Naive thymus-derived CD8-positive, alpha-beta T cell (primary cell): ENCODE measurements at regions not wholly inside any gene's neighbourhood (a gene's known extent, or its start where the extent isn't known, plus 50 kb on each side); places are given as distances from the start of the nearest gene placed in this dataset.
A peak's percentile ranks its signal among the peaks of the same experiment; 100 is the strongest.

ENCODE experiments used
- ATAC-seq, 2 donors: fragments of 150-1000 bp; cut with Tn5 transposase in 1 of 2; sonication (Bioruptor Pico), chemical (Tn5 transposase) in 1 of 2; 1 replicate in 1 of 2; 2 replicates in 1 of 2; pipeline ENCODE4 v1.10.0; 2021; ENCODE audit warnings: mild to moderate bottlenecking in 2 of 2, moderate library complexity in 2 of 2
- POLR2A ChIA-PET: fragments of 350-600 bp; sonication (Branson Sonifier 250); formaldehyde crosslinking; loops from one replicate; lab custom pipeline; 2021; ENCODE audit warnings: antibody characterized with exemption; lab: Charles Lee
- DNase-seq, 10 donors: peaks; one replicate each; pipeline versions ENCODE4 v3.0.0 to v3.0.0-alpha.2; 2020 to 2022
- H3K27ac Mint-ChIP-seq, 10 donors: one replicate each; pipeline ENCODE4 v1.8.0; 2020 to 2022; ENCODE audit warnings: mild to moderate bottlenecking in 10 of 10, mixed read lengths in 10 of 10, moderate library complexity in 4 of 10, inconsistent platforms in 1 of 10
- H3K27me3 Mint-ChIP-seq, 5 donors: one replicate each; pipeline ENCODE4 v1.8.0; 2021 to 2022; ENCODE audit warnings: mixed read lengths in 5 of 5
- H3K36me3 Mint-ChIP-seq, 3 donors: one replicate each; pipeline ENCODE4 v1.8.0; 2020 to 2022; ENCODE audit warnings: mixed read lengths in 3 of 3, mild to moderate bottlenecking in 2 of 3, inconsistent platforms in 1 of 3
- H3K4me1 Mint-ChIP-seq, 4 donors: one replicate each; pipeline ENCODE4 v1.8.0; 2021 to 2022; ENCODE audit warnings: mixed read lengths in 4 of 4
- H3K4me3 Mint-ChIP-seq, 10 donors: one replicate each; pipeline ENCODE4 v1.8.0; 2020 to 2022; ENCODE audit warnings: mild to moderate bottlenecking in 10 of 10, mixed read lengths in 10 of 10, moderate library complexity in 6 of 10, inconsistent platforms in 1 of 10
- H3K9me3 Mint-ChIP-seq, 9 donors: one replicate each; pipeline ENCODE4 v1.8.0; 2020 to 2022; ENCODE audit warnings: mixed read lengths in 9 of 9, mild to moderate bottlenecking in 3 of 9, inconsistent platforms in 1 of 9, moderate library complexity in 1 of 9

- POLR2A ChIA-PET, result no interaction called here
- DNase-seq, result no peak
- Mint-ChIP-seq H3K4me3 (no peak overlapping the region), H3K9me3 (peaks cover 0 to 14% (median 3%) of the 10 kb centered on the region in 9 donors), H3K27ac (no peak overlapping the region), H3K4me1 (no peaks in the 10 kb centered on the region), H3K36me3 (no peaks in the 10 kb centered on the region), H3K27me3 (no peaks in the 10 kb centered on the region)
- no peak for ATAC-seq
These were observed 242.8 kb downstream of the PCDH7 start for GRCh38 chr4:30962939-30963338.

GRCh38 chr4:30968926-30969325 is 248.8 kb downstream of the PCDH7 start:
- Mint-ChIP-seq H3K4me3 (no peak overlapping the region), H3K4me1 (no peaks in the 10 kb centered on the region), H3K27me3 (no peaks in the 10 kb centered on the region), H3K27ac (no peak overlapping the region), H3K9me3 (peaks cover 0 to 17% (median 0%) of the 10 kb centered on the region in 9 donors), H3K36me3 (no peaks in the 10 kb centered on the region)
- POLR2A ChIA-PET, result no interaction called here
- DNase-seq, result no peak
- ATAC-seq, result no peak

GRCh38 chr4:30972542-30972941 is 252.4 kb downstream of the PCDH7 start:
- Mint-ChIP-seq H3K36me3 (no peaks in the 10 kb centered on the region), H3K27ac (no peak overlapping the region), H3K27me3 (no peaks in the 10 kb centered on the region), H3K4me1 (peaks cover 0 to 2% (median 0%) of the 10 kb centered on the region in 4 donors), H3K9me3 (peaks cover 0 to 17% (median 4%) of the 10 kb centered on the region in 9 donors), H3K4me3 (no peak overlapping the region)
- POLR2A ChIA-PET, result no interaction called here
- no peak for DNase-seq
- ATAC-seq, result no peak

- H3K4me1 Mint-ChIP-seq, result peaks cover 0 to 2% (median 0%) of the 10 kb centered on the region in 4 donors
- H3K27me3 Mint-ChIP-seq, result no peaks in the 10 kb centered on the region
- POLR2A ChIA-PET, result no interaction called here
- no peak overlapping the region for H3K4me3 Mint-ChIP-seq
- H3K27ac Mint-ChIP-seq, result no peak overlapping the region
- DNase-seq (no peak), ATAC-seq (no peak)
- no peaks in the 10 kb centered on the region for H3K36me3 Mint-ChIP-seq
- peaks cover 0 to 20% (median 8%) of the 10 kb centered on the region in 9 donors for H3K9me3 Mint-ChIP-seq
These were observed 253.8 kb downstream of the PCDH7 start for GRCh38 chr4:30973993-30974392.

GRCh38 chr4:30979402-30979801 is 259.2 kb downstream of the PCDH7 start:
- POLR2A ChIA-PET, result no interaction called here
- H3K4me1 Mint-ChIP-seq, result peaks cover 0 to 2% (median 0%) of the 10 kb centered on the region in 4 donors
- no peaks in the 10 kb centered on the region for H3K27me3 Mint-ChIP-seq
- H3K9me3 Mint-ChIP-seq, result peaks cover 0 to 21% (median 6%) of the 10 kb centered on the region in 9 donors
- DNase-seq (no peak), ATAC-seq (no peak)
- H3K27ac Mint-ChIP-seq, result no peak overlapping the region
- H3K36me3 Mint-ChIP-seq, result no peaks in the 10 kb centered on the region
- H3K4me3 Mint-ChIP-seq, result no peak overlapping the region

- Mint-ChIP-seq H3K9me3 (peaks cover 0 to 13% (median 2%) of the 10 kb centered on the region in 9 donors), H3K4me3 (no peak overlapping the region), H3K27ac (no peak overlapping the region), H3K36me3 (no peaks in the 10 kb centered on the region), H3K27me3 (no peaks in the 10 kb centered on the region), H3K4me1 (no peaks in the 10 kb centered on the region)
- DNase-seq, result no peak
- POLR2A ChIA-PET, result no interaction called here
- no peak for ATAC-seq
These were observed 269.3 kb downstream of the PCDH7 start for GRCh38 chr4:30989508-30989907.

- ATAC-seq, result no peak
- Mint-ChIP-seq H3K36me3 (no peaks in the 10 kb centered on the region), H3K9me3 (peaks cover 0 to 29% (median 7%) of the 10 kb centered on the region in 9 donors), H3K27ac (no peak overlapping the region), H3K4me3 (no peak overlapping the region), H3K27me3 (no peaks in the 10 kb centered on the region), H3K4me1 (no peaks in the 10 kb centered on the region)
- POLR2A ChIA-PET, result no interaction called here
- no peak for DNase-seq
These were observed 276.7 kb downstream of the PCDH7 start for GRCh38 chr4:30996841-30997240.

GRCh38 chr4:31005037-31005436 is 284.9 kb downstream of the PCDH7 start:
- ATAC-seq, result no peak
- H3K27ac Mint-ChIP-seq, result no peak overlapping the region
- no peaks in the 10 kb centered on the region for H3K36me3 Mint-ChIP-seq
- peaks cover 0 to 9% (median 5%) of the 10 kb centered on the region in 9 donors for H3K9me3 Mint-ChIP-seq
- no peak for DNase-seq
- H3K27me3 Mint-ChIP-seq, result no peaks in the 10 kb centered on the region
- H3K4me1 Mint-ChIP-seq, result no peaks in the 10 kb centered on the region
- H3K4me3 Mint-ChIP-seq, result no peak overlapping the region
- POLR2A ChIA-PET, result no interaction called here

GRCh38 chr4:31007858-31008257 is 287.7 kb downstream of the PCDH7 start:
- POLR2A ChIA-PET, result no interaction called here
- H3K27ac Mint-ChIP-seq, result no peak overlapping the region
- H3K36me3 Mint-ChIP-seq, result no peaks in the 10 kb centered on the region
- no peaks in the 10 kb centered on the region for H3K27me3 Mint-ChIP-seq
- H3K4me3 Mint-ChIP-seq, result no peak overlapping the region
- H3K4me1 Mint-ChIP-seq, result no peaks in the 10 kb centered on the region
- DNase-seq (no peak), ATAC-seq (no peak)
- H3K9me3 Mint-ChIP-seq, result peaks cover 0 to 9% (median 5%) of the 10 kb centered on the region in 9 donors

- DNase-seq (no peak), ATAC-seq (no peak)
- no peak overlapping the region for H3K27ac Mint-ChIP-seq
- H3K4me1 Mint-ChIP-seq, result no peaks in the 10 kb centered on the region
- POLR2A ChIA-PET, result no interaction called here
- peaks cover 0 to 5% (median 0%) of the 10 kb centered on the region in 9 donors for H3K9me3 Mint-ChIP-seq
- no peaks in the 10 kb centered on the region for H3K36me3 Mint-ChIP-seq
- H3K4me3 Mint-ChIP-seq, result no peak overlapping the region
- H3K27me3 Mint-ChIP-seq, result no peaks in the 10 kb centered on the region
These were observed 289.8 kb downstream of the PCDH7 start for GRCh38 chr4:31009926-31010325.

- no peaks in the 10 kb centered on the region for H3K4me1 Mint-ChIP-seq
- DNase-seq (no peak), ATAC-seq (no peak)
- H3K36me3 Mint-ChIP-seq, result no peaks in the 10 kb centered on the region
- H3K4me3 Mint-ChIP-seq, result no peak overlapping the region
- H3K27ac Mint-ChIP-seq, result no peak overlapping the region
- POLR2A ChIA-PET, result no interaction called here
- no peaks in the 10 kb centered on the region for H3K27me3 Mint-ChIP-seq
- peaks cover 0 to 3% (median 0%) of the 10 kb centered on the region in 9 donors for H3K9me3 Mint-ChIP-seq
These were observed 295.0 kb downstream of the PCDH7 start for GRCh38 chr4:31015123-31015522.

- no peak for ATAC-seq
- POLR2A ChIA-PET, result no interaction called here
- Mint-ChIP-seq H3K9me3 (peaks cover 0 to 3% (median 0%) of the 10 kb centered on the region in 9 donors), H3K27ac (peak overlapping the region in 1 of 10 donors; percentile 53), H3K4me1 (no peaks in the 10 kb centered on the region), H3K4me3 (no peak overlapping the region), H3K36me3 (no peaks in the 10 kb centered on the region), H3K27me3 (no peaks in the 10 kb centered on the region)
- DNase-seq, result no peak
These were observed 296.3 kb downstream of the PCDH7 start for GRCh38 chr4:31016322-31017061.

GRCh38 chr4:31020363-31020762 is 300.2 kb downstream of the PCDH7 start:
- H3K36me3 Mint-ChIP-seq, result no peaks in the 10 kb centered on the region
- H3K4me1 Mint-ChIP-seq, result no peaks in the 10 kb centered on the region
- peaks cover 0 to 6% (median 0%) of the 10 kb centered on the region in 9 donors for H3K9me3 Mint-ChIP-seq
- H3K4me3 Mint-ChIP-seq, result no peak overlapping the region
- no peaks in the 10 kb centered on the region for H3K27me3 Mint-ChIP-seq
- DNase-seq (no peak), ATAC-seq (no peak)
- H3K27ac Mint-ChIP-seq, result no peak overlapping the region
- POLR2A ChIA-PET, result no interaction called here

GRCh38 chr4:31021008-31021407 is 300.8 kb downstream of the PCDH7 start:
- no peak overlapping the region for H3K4me3 Mint-ChIP-seq
- H3K27me3 Mint-ChIP-seq, result no peaks in the 10 kb centered on the region
- H3K4me1 Mint-ChIP-seq, result no peaks in the 10 kb centered on the region
- POLR2A ChIA-PET, result no interaction called here
- no peaks in the 10 kb centered on the region for H3K36me3 Mint-ChIP-seq
- DNase-seq (no peak), ATAC-seq (no peak)
- peaks cover 0 to 6% (median 0%) of the 10 kb centered on the region in 9 donors for H3K9me3 Mint-ChIP-seq
- H3K27ac Mint-ChIP-seq, result no peak overlapping the region
